WI38 (cell line): ENCODE measurements at regions not wholly inside any gene's neighbourhood (a gene's known extent, or its start where the extent isn't known, plus 50 kb on each side); places are given as distances from the start of the nearest gene placed in this dataset.

Experiments
- H3K4me3 ChIP-seq: 2 replicates; pipeline ENCODE4 v1.5.1; 2011; ENCODE audit warnings: low read depth, mild to moderate bottlenecking, control low read depth, low read length
- CTCF ChIP-seq: IDR thresholded peaks from 2 replicates; pipeline ENCODE4 v1.5.1; 2012; ENCODE audit warnings: low read depth, mild to moderate bottlenecking, control low read depth, low read length

GRCh38 chr12:61701471-61701870, 558.7 kb upstream of the USP15 start:
- H3K4me3 ChIP-seq = no peak overlapping the region
- no peak for TF ChIP-seq CTCF

GRCh38 chr12:61706783-61707182, 553.4 kb upstream of the USP15 start:
- TF ChIP-seq CTCF = no peak
- H3K4me3 ChIP-seq = no peak overlapping the region

- no peak for TF ChIP-seq CTCF
- no peak overlapping the region for H3K4me3 ChIP-seq
Measured at GRCh38 chr12:61713121-61713520, 547.1 kb upstream of the USP15 start.

- no peak overlapping the region for H3K4me3 ChIP-seq
- TF ChIP-seq CTCF = no peak
Measured at GRCh38 chr12:61717986-61718385, 542.2 kb upstream of the USP15 start.

- H3K4me3 ChIP-seq = no peak overlapping the region
- TF ChIP-seq CTCF = no peak
Measured at GRCh38 chr12:61739925-61740324, 520.3 kb upstream of the USP15 start.

- H3K4me3 ChIP-seq = no peak overlapping the region
- TF ChIP-seq CTCF = no peak
Measured at GRCh38 chr12:61750604-61751003, 509.6 kb upstream of the USP15 start.

GRCh38 chr12:61754214-61754613, 506.0 kb upstream of the USP15 start:
- TF ChIP-seq CTCF = no peak
- no peak overlapping the region for H3K4me3 ChIP-seq
